GM06990 (cell line): ENCODE measurements at regions not wholly inside any gene's neighbourhood (a gene's known extent, or its start where the extent isn't known, plus 50 kb on each side); places are given as distances from the start of the nearest gene placed in this dataset.

Source experiments
- DNase-seq: peaks from one replicate; pipeline ENCODE4 v3.0.0-alpha.2; 2011; ENCODE audit not compliant: insufficient read length; ENCODE audit errors: extremely low read depth
- H3K27me3 ChIP-seq: replicated peaks from 2 replicates; pipeline ENCODE4 v1.6.0; 2011; ENCODE audit warnings: low read length; ENCODE audit not compliant: control insufficient read depth, insufficient read depth
- H3K36me3 ChIP-seq: 2 replicates; pipeline ENCODE4 v1.5.1; 2011; ENCODE audit warnings: low read length; ENCODE audit not compliant: control insufficient read depth, insufficient read depth
- H3K4me3 ChIP-seq: replicated peaks from 2 replicates; pipeline ENCODE4 v1.5.1; 2011; ENCODE audit warnings: low read depth, mild to moderate bottlenecking, control low read depth, low read length
- CTCF ChIP-seq: IDR thresholded peaks from 2 replicates; pipeline ENCODE4 v1.5.1; 2011; ENCODE audit warnings: low read length, control low read depth, mild to moderate bottlenecking, inconsistent platforms; ENCODE audit not compliant: insufficient read depth, poor library complexity, severe bottlenecking

- H3K36me3 ChIP-seq: no peaks in the 10 kb centered on the region
- TF ChIP-seq CTCF: no peak
- H3K4me3 ChIP-seq: no peak overlapping the region
- no peaks in the 10 kb centered on the region for H3K27me3 ChIP-seq
- DNase-seq: no peak
Measured at GRCh38 chr3:18679238-18679637, 254.1 kb upstream of the SATB1 start.

GRCh38 chr3:18675197-18675596, 250.1 kb upstream of the SATB1 start:
- no peak for TF ChIP-seq CTCF
- Histone ChIP-seq H3K4me3 (no peak overlapping the region), H3K27me3 (no peaks in the 10 kb centered on the region), H3K36me3 (no peaks in the 10 kb centered on the region)
- DNase-seq: no peak

- TF ChIP-seq CTCF: no peak
- Histone ChIP-seq H3K27me3 (no peaks in the 10 kb centered on the region), H3K4me3 (no peak overlapping the region), H3K36me3 (no peaks in the 10 kb centered on the region)
- DNase-seq: no peak
Measured at GRCh38 chr3:18672561-18672960, 247.4 kb upstream of the SATB1 start.

GRCh38 chr3:18670759-18671158, 245.6 kb upstream of the SATB1 start:
- Histone ChIP-seq H3K36me3 (no peaks in the 10 kb centered on the region), H3K27me3 (no peaks in the 10 kb centered on the region), H3K4me3 (no peak overlapping the region)
- no peak for DNase-seq
- TF ChIP-seq CTCF: no peak

- no peak overlapping the region for H3K4me3 ChIP-seq
- no peak for DNase-seq
- H3K27me3 ChIP-seq: no peaks in the 10 kb centered on the region
- no peak for TF ChIP-seq CTCF
- H3K36me3 ChIP-seq: no peaks in the 10 kb centered on the region
Measured at GRCh38 chr3:18669374-18669773, 244.2 kb upstream of the SATB1 start.

- DNase-seq: no peak
- Histone ChIP-seq H3K27me3 (no peaks in the 10 kb centered on the region), H3K4me3 (no peak overlapping the region), H3K36me3 (no peaks in the 10 kb centered on the region)
- no peak for TF ChIP-seq CTCF
Measured at GRCh38 chr3:18667552-18667951, 242.4 kb upstream of the SATB1 start.
